Natural killer cell (primary cell): ENCODE measurements at regions not wholly inside any gene's neighbourhood (a gene's known extent, or its start where the extent isn't known, plus 50 kb on each side); places are given as distances from the start of the nearest gene placed in this dataset.
A peak's percentile ranks its signal among the peaks of the same experiment; 100 is the strongest.
"Not testable (repeated sequence)": the region's sequence is repeated elsewhere in the genome, so short reads cannot be mapped to it uniquely, and the experiment has no call there.

ENCODE experiments used
- ATAC-seq, 3 donors: fragments of 150-1000 bp in 2 of 3; fragments of 200-7000 bp in 1 of 3; cut with Tn5 transposase; 1 replicate in 1 of 3; 2 replicates in 2 of 3; pipeline ENCODE4 v1.10.0; 2021; ENCODE audit warnings: mild to moderate bottlenecking in 2 of 3, moderate library complexity in 2 of 3
- DNase-seq, 2 donors: peaks; one replicate each; pipeline versions ENCODE4 v3.0.0 to v3.0.0-alpha.2; 2013 to 2021; ENCODE audit warnings: mixed read lengths in 1 of 2
- H3K27ac ChIP-seq: one replicate; pipeline ENCODE4 v1.5.1; 2013; ENCODE audit warnings: mild to moderate bottlenecking, low read length
- H3K27me3 ChIP-seq: one replicate; pipeline ENCODE4 v1.6.1; 2013; ENCODE audit warnings: low read length; ENCODE audit not compliant: control insufficient read depth, insufficient read depth
- H3K36me3 ChIP-seq: one replicate; pipeline ENCODE4 v1.6.1; 2013; ENCODE audit warnings: low read length; ENCODE audit not compliant: control insufficient read depth, insufficient read depth
- H3K4me1 ChIP-seq: one replicate; pipeline ENCODE4 v1.6.1; 2013; ENCODE audit warnings: low read length; ENCODE audit not compliant: control insufficient read depth, insufficient read depth
- H3K4me3 ChIP-seq: one replicate; pipeline ENCODE4 v1.5.1; 2013; ENCODE audit warnings: low read length
- H3K9me3 ChIP-seq: one replicate; pipeline ENCODE4 v1.6.1; 2013; ENCODE audit warnings: low read length; ENCODE audit not compliant: control insufficient read depth, insufficient read depth
- H3K27ac Mint-ChIP-seq, 2 donors: one replicate each; pipeline ENCODE4 v1.8.0; 2022; ENCODE audit warnings: mild to moderate bottlenecking in 2 of 2, mixed read lengths in 2 of 2, moderate library complexity in 1 of 2
- H3K27me3 Mint-ChIP-seq, 2 donors: one replicate each; pipeline ENCODE4 v1.8.0; 2022; ENCODE audit warnings: low read depth in 2 of 2, mixed read lengths in 2 of 2
- H3K36me3 Mint-ChIP-seq: one replicate; pipeline ENCODE4 v1.8.0; 2022; ENCODE audit warnings: mixed read lengths
- H3K4me1 Mint-ChIP-seq, 2 donors: one replicate each; pipeline ENCODE4 v1.8.0; 2022; ENCODE audit warnings: mixed read lengths in 2 of 2
- H3K4me3 Mint-ChIP-seq: one replicate; pipeline ENCODE4 v1.8.0; 2022; ENCODE audit warnings: mild to moderate bottlenecking, moderate library complexity, mixed read lengths
- H3K9me3 Mint-ChIP-seq, 2 donors: one replicate each; pipeline ENCODE4 v1.8.0; 2022; ENCODE audit warnings: mixed read lengths in 2 of 2
- WGBS: methylation state at CpG from one replicate; pipeline ENCODE4 v1.1.7; 2013; ENCODE audit warnings: missing lambda C conversion rate; ENCODE audit not compliant: insufficient coverage; 5-methylcytosine and 5-hydroxymethylcytosine counted together
- intact Hi-C: fragments of 100-400 bp; cut with micrococcal nuclease; formaldehyde crosslinking; loops from one replicate; pipeline ENCODE4 v1.14.2; 2022
- TF ChIP-seq, protein P1 (sequence below): fragments of 200-600 bp; IDR thresholded peaks from one replicate; pipeline ENCODE4 v1.8.0; 2022; ENCODE audit warnings: antibody characterized with exemption

DNA sequence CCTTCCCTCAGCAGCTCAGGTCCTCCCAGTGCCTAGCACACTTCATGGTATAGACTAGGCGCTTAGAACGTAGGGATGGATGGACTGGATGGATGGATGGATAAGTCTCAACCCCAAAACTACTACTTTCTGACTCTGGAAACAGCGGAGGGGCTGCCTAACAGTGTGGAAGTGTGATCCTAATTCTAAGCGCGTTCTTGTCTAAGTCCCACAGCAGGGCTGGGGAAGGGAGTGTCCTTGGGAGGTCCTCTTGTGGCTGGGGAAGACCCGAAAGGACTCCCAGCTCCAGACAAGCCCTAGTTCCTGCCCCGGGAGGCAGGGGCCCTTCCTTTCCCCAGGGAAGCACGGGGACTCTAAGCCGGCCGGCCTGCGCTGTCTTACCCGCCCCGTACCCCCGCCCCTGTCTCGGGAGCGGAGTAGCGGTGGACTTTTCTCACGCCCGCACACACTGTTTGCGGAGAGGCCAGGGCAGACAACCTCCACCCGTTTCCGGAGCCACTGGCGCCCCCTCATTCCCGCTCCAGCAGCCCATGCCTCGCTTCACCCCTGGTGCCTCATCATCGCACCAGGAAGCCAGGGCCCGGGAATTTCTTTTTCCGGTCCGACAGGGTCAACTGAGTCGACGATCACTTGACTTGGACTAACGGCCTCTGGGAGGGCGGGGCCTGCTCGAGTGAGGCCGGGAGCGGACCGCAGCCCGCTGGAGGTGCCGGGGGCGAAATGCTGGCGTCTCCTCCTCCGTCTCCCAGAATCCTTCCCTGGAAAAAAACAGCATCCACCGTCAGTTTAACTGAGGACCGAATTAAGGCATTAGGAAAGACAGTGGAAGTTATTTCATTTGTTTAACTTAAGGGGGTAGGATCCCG lies 133.3 kb downstream of the TBC1D2B start:
- H3K4me1 Mint-ChIP-seq: peaks cover 8 to 10% of the 10 kb centered on the region in 2 donors
- no peaks in the 10 kb centered on the region for H3K9me3 Mint-ChIP-seq
- peaks cover 10% of the 10 kb centered on the region for H3K4me1 ChIP-seq
- ATAC-seq (peak in 2 of 3 donors; percentile 80 to 86), DNase-seq (peak; percentile 23 to 65)
- H3K9me3 ChIP-seq: no peaks in the 10 kb centered on the region
- H3K4me3 Mint-ChIP-seq: peak overlapping the region; percentile 87
- H3K27ac Mint-ChIP-seq: peak overlapping the region in 1 of 2 donors; percentile 71
- WGBS: 7% methylated on average over 43 of the region's 45 CpGs
- TF ChIP-seq, protein P1, sequence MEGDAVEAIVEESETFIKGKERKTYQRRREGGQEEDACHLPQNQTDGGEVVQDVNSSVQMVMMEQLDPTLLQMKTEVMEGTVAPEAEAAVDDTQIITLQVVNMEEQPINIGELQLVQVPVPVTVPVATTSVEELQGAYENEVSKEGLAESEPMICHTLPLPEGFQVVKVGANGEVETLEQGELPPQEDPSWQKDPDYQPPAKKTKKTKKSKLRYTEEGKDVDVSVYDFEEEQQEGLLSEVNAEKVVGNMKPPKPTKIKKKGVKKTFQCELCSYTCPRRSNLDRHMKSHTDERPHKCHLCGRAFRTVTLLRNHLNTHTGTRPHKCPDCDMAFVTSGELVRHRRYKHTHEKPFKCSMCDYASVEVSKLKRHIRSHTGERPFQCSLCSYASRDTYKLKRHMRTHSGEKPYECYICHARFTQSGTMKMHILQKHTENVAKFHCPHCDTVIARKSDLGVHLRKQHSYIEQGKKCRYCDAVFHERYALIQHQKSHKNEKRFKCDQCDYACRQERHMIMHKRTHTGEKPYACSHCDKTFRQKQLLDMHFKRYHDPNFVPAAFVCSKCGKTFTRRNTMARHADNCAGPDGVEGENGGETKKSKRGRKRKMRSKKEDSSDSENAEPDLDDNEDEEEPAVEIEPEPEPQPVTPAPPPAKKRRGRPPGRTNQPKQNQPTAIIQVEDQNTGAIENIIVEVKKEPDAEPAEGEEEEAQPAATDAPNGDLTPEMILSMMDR: no peak
- H3K36me3 ChIP-seq: no peaks in the 10 kb centered on the region
- H3K27ac ChIP-seq: no peak overlapping the region
- intact Hi-C loops: no loop called here
- H3K36me3 Mint-ChIP-seq: no peaks in the 10 kb centered on the region
- H3K4me3 ChIP-seq: peak overlapping the region; percentile 56
- no peaks in the 10 kb centered on the region for H3K27me3 ChIP-seq
- H3K27me3 Mint-ChIP-seq: peaks cover 0 to 10% of the 10 kb centered on the region in 2 donors

DNA sequence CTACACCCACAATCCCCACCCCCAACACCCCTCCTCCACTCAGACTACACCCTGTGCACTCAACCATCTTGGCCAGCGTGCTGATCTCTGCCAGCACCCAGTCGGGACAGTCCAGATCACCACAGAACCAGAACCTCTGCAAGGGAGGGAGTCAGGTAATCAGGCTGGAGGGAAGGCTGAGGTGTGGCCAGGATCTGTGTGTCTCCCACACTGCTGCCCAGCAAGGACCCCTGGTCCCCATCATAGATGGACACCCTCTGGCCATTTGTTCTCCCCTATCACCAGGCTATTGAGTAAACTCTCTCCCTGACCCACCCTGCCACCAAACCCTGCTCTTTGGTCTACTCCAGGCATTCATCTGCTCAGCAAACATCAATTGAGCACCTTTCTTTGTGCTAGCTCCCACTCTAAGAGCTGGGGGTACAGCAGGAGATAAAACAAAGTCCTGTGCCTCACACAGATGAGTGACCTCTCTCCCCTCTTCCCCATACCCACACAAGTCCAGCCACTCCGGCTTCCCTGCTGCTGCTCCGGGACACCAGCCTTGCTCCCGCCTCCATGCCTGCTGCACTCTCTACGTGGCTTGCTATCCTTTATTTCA lies 134.8 kb downstream of the TBC1D2B start:
- ATAC-seq (no peak), DNase-seq (no peak)
- Histone ChIP-seq H3K27me3 (no peaks in the 10 kb centered on the region), H3K9me3 (no peaks in the 10 kb centered on the region), H3K4me3 (no peak overlapping the region), H3K27ac (no peak overlapping the region), H3K4me1 (peaks cover 10% of the 10 kb centered on the region), H3K36me3 (no peaks in the 10 kb centered on the region)
- intact Hi-C loops: no loop called here
- TF ChIP-seq, protein P1: no peak
- H3K4me1 Mint-ChIP-seq: peaks cover 8 to 10% of the 10 kb centered on the region in 2 donors
- H3K27me3 Mint-ChIP-seq: peaks cover 0 to 10% of the 10 kb centered on the region in 2 donors
- no peaks in the 10 kb centered on the region for H3K9me3 Mint-ChIP-seq
- no peaks in the 10 kb centered on the region for H3K36me3 Mint-ChIP-seq
- 92% methylated on average over 6 of the region's 6 CpGs for WGBS
- H3K27ac Mint-ChIP-seq: no peak overlapping the region
- no peak overlapping the region for H3K4me3 Mint-ChIP-seq

DNA sequence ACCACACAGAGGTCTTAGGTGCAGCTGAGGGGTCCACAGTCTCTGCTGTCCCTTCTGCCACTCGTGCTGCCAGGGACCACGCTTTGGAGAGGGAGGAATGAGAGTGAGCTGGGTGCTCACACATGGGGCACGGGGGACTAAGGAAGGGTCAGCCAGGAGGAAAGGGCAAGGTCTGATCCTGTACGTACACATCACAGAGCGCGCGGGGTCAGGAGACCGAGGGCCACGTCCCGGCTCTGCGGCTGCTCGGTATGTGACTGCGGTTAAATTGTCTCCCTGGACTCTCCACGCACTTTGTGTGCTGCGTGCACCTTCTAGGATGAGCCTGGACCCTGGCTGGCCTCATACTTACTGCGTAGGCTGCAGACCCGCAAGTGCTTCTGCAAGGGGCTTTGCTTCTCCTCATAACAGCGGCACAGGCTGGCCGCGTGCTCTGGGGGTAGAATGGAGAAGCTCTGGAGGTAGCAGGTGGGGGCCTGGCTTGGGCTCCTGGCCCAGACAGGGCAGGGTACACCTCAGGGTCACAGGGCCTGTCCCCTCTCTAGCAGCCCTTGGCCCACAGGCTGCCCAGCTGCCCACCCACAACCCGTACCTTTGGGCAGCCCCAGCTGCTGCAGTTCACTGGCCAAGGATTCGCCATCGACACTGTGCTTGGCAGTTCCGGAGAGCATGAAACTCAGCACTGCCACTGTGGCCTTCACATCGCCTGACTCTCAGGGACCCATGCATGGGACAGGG lies 136.3 kb downstream of the TBC1D2B start:
- H3K27ac ChIP-seq, H3K36me3 Mint-ChIP-seq, H3K27me3 Mint-ChIP-seq, H3K4me3 Mint-ChIP-seq, ATAC-seq, H3K4me3 ChIP-seq, H3K9me3 ChIP-seq, H3K27me3 ChIP-seq, H3K36me3 ChIP-seq, intact Hi-C loops, DNase-seq, H3K9me3 Mint-ChIP-seq, H3K27ac Mint-ChIP-seq, H3K4me1 Mint-ChIP-seq: not testable (repeated sequence)
- 91% methylated on average over 5 of the region's 25 CpGs for WGBS
- peaks cover 10% of the 10 kb centered on the region for H3K4me1 ChIP-seq

DNA sequence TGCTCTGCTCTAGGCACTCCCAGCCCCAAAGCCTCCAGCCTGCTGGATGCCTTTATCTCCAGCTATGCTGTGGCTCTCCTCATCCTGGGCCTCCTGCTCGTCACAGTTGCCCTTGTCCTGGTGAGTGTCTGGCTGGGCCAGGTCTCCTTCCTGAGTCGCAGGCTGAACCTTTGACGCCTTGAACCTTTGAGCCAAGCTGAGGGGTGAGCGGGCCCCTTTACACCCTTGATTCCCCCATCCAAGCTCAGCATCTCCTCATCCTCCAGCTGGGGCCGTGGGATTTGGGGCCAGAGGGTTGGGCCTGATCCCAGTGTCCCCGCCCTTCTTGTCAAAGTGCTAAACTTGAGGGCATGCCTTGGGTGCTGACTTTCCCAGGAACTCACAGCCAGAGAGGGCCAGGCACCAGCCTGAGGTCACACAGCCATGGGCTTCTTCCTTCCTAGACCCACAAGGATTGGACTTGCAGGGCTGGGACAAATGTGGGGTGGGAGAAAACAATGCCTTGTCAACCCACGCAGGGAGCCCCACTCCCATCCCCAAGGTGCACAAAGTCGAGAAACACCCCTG lies 137.0 kb downstream of the TBC1D2B start:
- Mint-ChIP-seq H3K4me3 (no peak overlapping the region), H3K9me3 (no peaks in the 10 kb centered on the region), H3K36me3 (no peaks in the 10 kb centered on the region), H3K27ac (no peak overlapping the region), H3K4me1 (peaks cover 8 to 10% of the 10 kb centered on the region in 2 donors), H3K27me3 (peaks cover 0 to 7% of the 10 kb centered on the region in 2 donors)
- DNase-seq (no peak), ATAC-seq (no peak)
- intact Hi-C loops: no loop called here
- Histone ChIP-seq H3K27me3 (no peaks in the 10 kb centered on the region), H3K27ac (no peak overlapping the region), H3K4me1 (peaks cover 10% of the 10 kb centered on the region), H3K36me3 (no peaks in the 10 kb centered on the region), H3K9me3 (no peaks in the 10 kb centered on the region), H3K4me3 (no peak overlapping the region)
- WGBS: 83% methylated on average over 8 of the region's 8 CpGs
- TF ChIP-seq, protein P1: no peak
